Suprapubic skin (tissue), 3 donors: ENCODE measurements at regions not wholly inside any gene's neighbourhood (a gene's known extent, or its start where the extent isn't known, plus 50 kb on each side); places are given as distances from the start of the nearest gene placed in this dataset.

Experiments used
- EP300 ChIP-seq: sonication (generic); formaldehyde crosslinking; IDR thresholded peaks from one replicate; pipeline ENCODE4 v1.6.1; 2017; ENCODE audit warnings: antibody characterized with exemption
- POLR2A ChIP-seq, 2 donors: fragments of 450-650 bp; IDR thresholded peaks; one replicate each; pipeline ENCODE4 v1.6.1; 2017; ENCODE audit warnings: antibody characterized with exemption in 2 of 2, mild to moderate bottlenecking in 2 of 2, moderate library complexity in 2 of 2
- TF ChIP-seq, protein P1 (sequence below), 2 donors: fragments of 200-600 bp in 1 of 2; fragments of 450-650 bp in 1 of 2; sonication (generic) in 1 of 2; IDR thresholded peaks; one replicate each; pipeline ENCODE4 v1.5.1; 2016 to 2019; ENCODE audit warnings: antibody characterized with exemption in 2 of 2, mild to moderate bottlenecking in 1 of 2, moderate library complexity in 1 of 2

DNA sequence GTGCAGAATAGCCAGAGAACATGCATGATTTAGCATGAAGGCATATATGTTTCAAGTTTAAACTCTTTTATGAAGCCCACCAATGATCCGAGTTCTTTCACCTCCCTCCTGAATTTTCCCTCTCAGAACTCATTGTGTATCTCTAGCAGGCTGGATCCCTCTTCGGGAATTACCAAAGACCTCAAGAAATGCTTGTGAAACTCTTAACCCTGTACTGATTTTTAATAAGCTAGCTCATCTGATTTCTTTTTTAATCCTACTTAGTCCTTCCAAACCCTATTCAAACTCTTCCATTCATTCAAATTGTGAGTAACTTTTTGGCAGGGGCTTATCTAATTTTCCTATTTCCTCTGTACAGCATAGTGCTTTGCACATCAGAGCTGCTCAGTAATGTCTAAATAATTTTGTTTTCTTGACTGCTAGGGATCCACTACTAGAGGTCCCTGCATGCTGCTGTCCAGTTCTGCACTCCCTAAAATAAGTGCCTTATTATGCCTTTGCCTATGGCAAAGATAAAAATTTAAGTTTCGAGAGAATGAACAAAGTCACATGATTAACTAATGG is 723.8 kb downstream of the CDH11 start:
- TF ChIP-seq POLR2A (IDR thresholded peaks at IDR 0.05) (no peak), EP300 (no peak)
- TF ChIP-seq, protein P1, sequence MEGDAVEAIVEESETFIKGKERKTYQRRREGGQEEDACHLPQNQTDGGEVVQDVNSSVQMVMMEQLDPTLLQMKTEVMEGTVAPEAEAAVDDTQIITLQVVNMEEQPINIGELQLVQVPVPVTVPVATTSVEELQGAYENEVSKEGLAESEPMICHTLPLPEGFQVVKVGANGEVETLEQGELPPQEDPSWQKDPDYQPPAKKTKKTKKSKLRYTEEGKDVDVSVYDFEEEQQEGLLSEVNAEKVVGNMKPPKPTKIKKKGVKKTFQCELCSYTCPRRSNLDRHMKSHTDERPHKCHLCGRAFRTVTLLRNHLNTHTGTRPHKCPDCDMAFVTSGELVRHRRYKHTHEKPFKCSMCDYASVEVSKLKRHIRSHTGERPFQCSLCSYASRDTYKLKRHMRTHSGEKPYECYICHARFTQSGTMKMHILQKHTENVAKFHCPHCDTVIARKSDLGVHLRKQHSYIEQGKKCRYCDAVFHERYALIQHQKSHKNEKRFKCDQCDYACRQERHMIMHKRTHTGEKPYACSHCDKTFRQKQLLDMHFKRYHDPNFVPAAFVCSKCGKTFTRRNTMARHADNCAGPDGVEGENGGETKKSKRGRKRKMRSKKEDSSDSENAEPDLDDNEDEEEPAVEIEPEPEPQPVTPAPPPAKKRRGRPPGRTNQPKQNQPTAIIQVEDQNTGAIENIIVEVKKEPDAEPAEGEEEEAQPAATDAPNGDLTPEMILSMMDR (IDR thresholded peaks at IDR 0.05), result no peak
